Ishikawa (cell line): ENCODE measurements at regions not wholly inside any gene's neighbourhood (a gene's known extent, or its start where the extent isn't known, plus 50 kb on each side); places are given as distances from the start of the nearest gene placed in this dataset.

Experiments
- CEBPB ChIP-seq: IDR thresholded peaks from 2 replicates; pipeline ENCODE4 v1.6.1; 2012
- CREB1 ChIP-seq: IDR thresholded peaks from 2 replicates; pipeline ENCODE4 v1.6.1; 2012; ENCODE audit warnings: low read depth
- EGR1 ChIP-seq: IDR thresholded peaks from 2 replicates; pipeline ENCODE4 v1.6.1; 2012
- EP300 ChIP-seq: IDR thresholded peaks from 2 replicates; pipeline ENCODE4 v1.6.1; 2012; ENCODE audit warnings: borderline replicate concordance
- FOXM1 ChIP-seq: IDR thresholded peaks from 2 replicates; pipeline ENCODE4 v1.6.1; 2012; ENCODE audit warnings: low read depth, borderline replicate concordance
- NFIC ChIP-seq: IDR thresholded peaks from 2 replicates; pipeline ENCODE4 v1.6.1; 2012
- RAD21 ChIP-seq: IDR thresholded peaks from 2 replicates; pipeline ENCODE4 v1.6.1; 2012; ENCODE audit warnings: low read depth
- TAF1 ChIP-seq: IDR thresholded peaks from 2 replicates; pipeline ENCODE4 v1.6.1; 2012; ENCODE audit warnings: low read depth, mild to moderate bottlenecking
- TCF12 ChIP-seq: IDR thresholded peaks from 2 replicates; pipeline ENCODE4 v1.6.1; 2012; ENCODE audit warnings: low read depth
- TEAD4 ChIP-seq: IDR thresholded peaks from 2 replicates; pipeline ENCODE4 v1.6.1; 2012
- YY1 ChIP-seq: IDR thresholded peaks from 2 replicates; pipeline ENCODE4 v1.6.1; 2012; ENCODE audit warnings: low read depth
- ZBTB7A ChIP-seq: IDR thresholded peaks from 2 replicates; pipeline ENCODE4 v1.6.1; 2012; ENCODE audit warnings: low read depth
- TF ChIP-seq, protein P1 (sequence below): IDR thresholded peaks from 2 replicates; pipeline ENCODE4 v1.6.1; 2012
- TF ChIP-seq, protein P2 (sequence below): IDR thresholded peaks from 2 replicates; pipeline ENCODE4 v1.6.1; 2012
- TF ChIP-seq, protein P3 (sequence below): IDR thresholded peaks from 2 replicates; pipeline ENCODE4 v1.6.1; 2012; ENCODE audit warnings: low read depth, mild to moderate bottlenecking

DNA sequence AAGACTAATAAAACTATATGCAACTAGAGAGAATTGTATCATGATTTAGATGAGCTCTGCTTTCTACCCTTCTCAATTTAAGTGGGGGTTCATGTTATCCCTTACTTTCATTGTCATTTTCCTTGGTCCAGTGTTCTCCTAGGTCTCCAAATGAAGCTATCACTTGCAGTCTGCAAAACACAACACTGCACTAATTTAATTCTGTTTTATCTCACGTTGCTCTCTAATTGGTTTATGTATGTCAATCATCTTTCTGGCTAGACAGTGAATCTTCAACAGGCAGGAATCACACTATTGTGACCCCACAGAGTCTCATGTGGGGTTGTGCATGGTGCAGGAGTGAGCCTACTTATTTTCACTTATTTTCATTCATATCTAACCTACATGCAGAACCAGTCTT lies 348.3 kb upstream of the SYT4 start:
- TF ChIP-seq TAF1 (no peak), ZBTB7A (no peak), EGR1 (no peak), RAD21 (no peak), TCF12 (no peak), EP300 (no peak), CEBPB (no peak), CREB1 (no peak), NFIC (no peak), YY1 (no peak), TEAD4 (no peak), FOXM1 (no peak)
- TF ChIP-seq, protein P1, sequence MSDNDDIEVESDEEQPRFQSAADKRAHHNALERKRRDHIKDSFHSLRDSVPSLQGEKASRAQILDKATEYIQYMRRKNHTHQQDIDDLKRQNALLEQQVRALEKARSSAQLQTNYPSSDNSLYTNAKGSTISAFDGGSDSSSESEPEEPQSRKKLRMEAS: no peak
- TF ChIP-seq, protein P2, sequence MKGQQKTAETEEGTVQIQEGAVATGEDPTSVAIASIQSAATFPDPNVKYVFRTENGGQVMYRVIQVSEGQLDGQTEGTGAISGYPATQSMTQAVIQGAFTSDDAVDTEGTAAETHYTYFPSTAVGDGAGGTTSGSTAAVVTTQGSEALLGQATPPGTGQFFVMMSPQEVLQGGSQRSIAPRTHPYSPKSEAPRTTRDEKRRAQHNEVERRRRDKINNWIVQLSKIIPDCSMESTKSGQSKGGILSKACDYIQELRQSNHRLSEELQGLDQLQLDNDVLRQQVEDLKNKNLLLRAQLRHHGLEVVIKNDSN: no peak
- TF ChIP-seq, protein P3, sequence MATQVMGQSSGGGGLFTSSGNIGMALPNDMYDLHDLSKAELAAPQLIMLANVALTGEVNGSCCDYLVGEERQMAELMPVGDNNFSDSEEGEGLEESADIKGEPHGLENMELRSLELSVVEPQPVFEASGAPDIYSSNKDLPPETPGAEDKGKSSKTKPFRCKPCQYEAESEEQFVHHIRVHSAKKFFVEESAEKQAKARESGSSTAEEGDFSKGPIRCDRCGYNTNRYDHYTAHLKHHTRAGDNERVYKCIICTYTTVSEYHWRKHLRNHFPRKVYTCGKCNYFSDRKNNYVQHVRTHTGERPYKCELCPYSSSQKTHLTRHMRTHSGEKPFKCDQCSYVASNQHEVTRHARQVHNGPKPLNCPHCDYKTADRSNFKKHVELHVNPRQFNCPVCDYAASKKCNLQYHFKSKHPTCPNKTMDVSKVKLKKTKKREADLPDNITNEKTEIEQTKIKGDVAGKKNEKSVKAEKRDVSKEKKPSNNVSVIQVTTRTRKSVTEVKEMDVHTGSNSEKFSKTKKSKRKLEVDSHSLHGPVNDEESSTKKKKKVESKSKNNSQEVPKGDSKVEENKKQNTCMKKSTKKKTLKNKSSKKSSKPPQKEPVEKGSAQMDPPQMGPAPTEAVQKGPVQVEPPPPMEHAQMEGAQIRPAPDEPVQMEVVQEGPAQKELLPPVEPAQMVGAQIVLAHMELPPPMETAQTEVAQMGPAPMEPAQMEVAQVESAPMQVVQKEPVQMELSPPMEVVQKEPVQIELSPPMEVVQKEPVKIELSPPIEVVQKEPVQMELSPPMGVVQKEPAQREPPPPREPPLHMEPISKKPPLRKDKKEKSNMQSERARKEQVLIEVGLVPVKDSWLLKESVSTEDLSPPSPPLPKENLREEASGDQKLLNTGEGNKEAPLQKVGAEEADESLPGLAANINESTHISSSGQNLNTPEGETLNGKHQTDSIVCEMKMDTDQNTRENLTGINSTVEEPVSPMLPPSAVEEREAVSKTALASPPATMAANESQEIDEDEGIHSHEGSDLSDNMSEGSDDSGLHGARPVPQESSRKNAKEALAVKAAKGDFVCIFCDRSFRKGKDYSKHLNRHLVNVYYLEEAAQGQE: no peak

DNA sequence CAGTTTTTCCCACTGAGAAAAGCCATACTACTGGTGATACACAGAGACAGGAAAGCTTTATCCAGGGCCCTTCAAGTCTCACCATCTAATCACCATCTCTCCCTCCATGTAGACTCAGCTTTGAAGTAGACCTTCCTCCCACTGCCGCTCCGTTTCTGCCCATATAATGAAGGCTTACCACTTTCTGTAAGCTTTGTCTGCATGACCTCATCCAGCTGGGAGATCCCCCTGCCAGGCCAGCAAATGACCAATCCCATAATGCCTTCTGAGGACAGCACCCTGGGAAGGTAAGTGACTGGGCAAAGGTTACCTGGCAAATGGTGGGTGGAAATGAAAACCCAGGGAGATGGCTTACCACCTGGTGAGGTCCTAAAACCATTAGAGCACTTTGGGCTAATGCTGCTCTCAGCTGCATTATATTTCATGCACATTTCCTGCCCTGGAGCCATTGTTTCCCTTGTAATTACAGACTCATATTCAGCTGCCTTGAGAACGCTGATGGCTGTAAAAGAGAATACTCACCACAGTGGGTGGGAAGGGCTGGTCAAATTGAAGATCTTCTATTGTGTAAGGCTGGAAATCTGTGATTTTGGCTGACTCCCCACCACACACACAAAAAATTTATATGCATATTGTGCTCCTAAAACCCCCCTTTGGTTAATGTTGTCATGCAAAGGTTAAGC lies 350.7 kb upstream of the SYT4 start:
- TF ChIP-seq, protein P3: no peak
- TF ChIP-seq ZBTB7A (no peak), CREB1 (no peak), EGR1 (no peak), FOXM1 (no peak), NFIC (no peak), RAD21 (no peak), TCF12 (no peak), TEAD4 (no peak), YY1 (no peak), TAF1 (no peak), EP300 (no peak), CEBPB (no peak)
- TF ChIP-seq, protein P1: no peak
- TF ChIP-seq, protein P2: no peak

DNA sequence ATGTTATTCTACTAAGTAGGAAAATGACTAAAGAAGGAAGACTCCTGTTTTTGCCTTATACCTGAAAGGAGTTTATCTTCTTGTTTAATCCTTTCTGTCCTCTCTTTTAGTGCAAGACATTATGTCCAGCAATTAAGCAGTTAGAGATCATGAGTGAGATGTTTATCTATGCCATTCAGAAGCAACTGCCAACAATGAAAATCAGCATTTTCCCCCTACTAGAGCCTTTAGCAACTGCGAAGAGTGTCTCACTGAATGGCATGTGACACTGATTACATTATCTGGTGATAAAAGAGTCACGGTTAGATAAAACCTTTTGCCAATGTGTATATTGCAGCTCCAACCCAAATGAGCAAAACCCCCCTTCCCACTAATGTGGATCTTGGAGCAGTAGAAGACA lies 357.7 kb upstream of the SYT4 start:
- TF ChIP-seq EGR1 (no peak), RAD21 (no peak), CEBPB (no peak), ZBTB7A (no peak), CREB1 (no peak), YY1 (no peak), TCF12 (no peak), TAF1 (no peak), EP300 (no peak), NFIC (no peak), FOXM1 (no peak), TEAD4 (no peak)
- TF ChIP-seq, protein P1: no peak
- TF ChIP-seq, protein P2: no peak
- TF ChIP-seq, protein P3: no peak
